ENCODE measurements at regions not wholly inside any gene's neighbourhood (a gene's known extent, or its start where the extent isn't known, plus 50 kb on each side); places are given as distances from the start of the nearest gene placed in this dataset.

DNA sequence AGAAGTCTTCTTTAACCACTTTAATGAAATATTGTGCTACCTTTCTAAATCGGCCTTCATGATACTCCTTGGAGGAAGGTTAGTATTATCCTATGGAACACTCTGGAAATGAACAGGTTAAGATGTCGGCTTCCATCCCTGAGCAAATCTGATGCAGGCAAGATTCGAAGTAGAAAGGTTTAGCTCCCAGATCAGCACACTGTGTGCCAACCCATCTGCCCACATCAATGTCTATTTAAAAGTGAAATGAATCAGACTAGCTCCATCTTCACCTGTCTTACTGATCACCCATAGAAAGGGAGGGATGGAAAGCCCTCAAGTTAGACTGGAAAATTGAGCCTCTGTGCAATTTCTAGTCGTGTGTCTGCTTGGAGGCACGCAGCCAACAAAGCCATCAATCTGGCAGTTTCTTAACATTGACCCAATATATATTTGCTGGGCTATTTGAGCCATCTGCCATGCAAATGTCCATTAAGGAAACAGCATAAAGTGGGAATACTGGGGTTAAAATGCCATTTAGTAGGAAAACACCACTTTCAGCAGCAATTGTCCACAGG is 506.1 kb downstream of the RMST start:
- no peaks in the 10 kb centered on the region for H3K27me3 Mint-ChIP-seq
- TF ChIP-seq, protein P1, sequence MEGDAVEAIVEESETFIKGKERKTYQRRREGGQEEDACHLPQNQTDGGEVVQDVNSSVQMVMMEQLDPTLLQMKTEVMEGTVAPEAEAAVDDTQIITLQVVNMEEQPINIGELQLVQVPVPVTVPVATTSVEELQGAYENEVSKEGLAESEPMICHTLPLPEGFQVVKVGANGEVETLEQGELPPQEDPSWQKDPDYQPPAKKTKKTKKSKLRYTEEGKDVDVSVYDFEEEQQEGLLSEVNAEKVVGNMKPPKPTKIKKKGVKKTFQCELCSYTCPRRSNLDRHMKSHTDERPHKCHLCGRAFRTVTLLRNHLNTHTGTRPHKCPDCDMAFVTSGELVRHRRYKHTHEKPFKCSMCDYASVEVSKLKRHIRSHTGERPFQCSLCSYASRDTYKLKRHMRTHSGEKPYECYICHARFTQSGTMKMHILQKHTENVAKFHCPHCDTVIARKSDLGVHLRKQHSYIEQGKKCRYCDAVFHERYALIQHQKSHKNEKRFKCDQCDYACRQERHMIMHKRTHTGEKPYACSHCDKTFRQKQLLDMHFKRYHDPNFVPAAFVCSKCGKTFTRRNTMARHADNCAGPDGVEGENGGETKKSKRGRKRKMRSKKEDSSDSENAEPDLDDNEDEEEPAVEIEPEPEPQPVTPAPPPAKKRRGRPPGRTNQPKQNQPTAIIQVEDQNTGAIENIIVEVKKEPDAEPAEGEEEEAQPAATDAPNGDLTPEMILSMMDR (IDR thresholded peaks at IDR 0.05; ENCODE audit: unreplicated experiment), result no peak
- no peaks in the 10 kb centered on the region for H3K9me3 Mint-ChIP-seq (ENCODE audit: low read depth)
- H3K27ac Mint-ChIP-seq, result no peak overlapping the region
- no peaks in the 10 kb centered on the region for H3K36me3 Mint-ChIP-seq (ENCODE audit: insufficient read depth)
- H3K4me3 Mint-ChIP-seq (ENCODE audit: low read depth), result no peak overlapping the region
- H3K4me1 Mint-ChIP-seq (ENCODE audit: low read depth), result no peaks in the 10 kb centered on the region
- no peak for DNase-seq (ENCODE audit: low spot score, unreplicated experiment)

DNA sequence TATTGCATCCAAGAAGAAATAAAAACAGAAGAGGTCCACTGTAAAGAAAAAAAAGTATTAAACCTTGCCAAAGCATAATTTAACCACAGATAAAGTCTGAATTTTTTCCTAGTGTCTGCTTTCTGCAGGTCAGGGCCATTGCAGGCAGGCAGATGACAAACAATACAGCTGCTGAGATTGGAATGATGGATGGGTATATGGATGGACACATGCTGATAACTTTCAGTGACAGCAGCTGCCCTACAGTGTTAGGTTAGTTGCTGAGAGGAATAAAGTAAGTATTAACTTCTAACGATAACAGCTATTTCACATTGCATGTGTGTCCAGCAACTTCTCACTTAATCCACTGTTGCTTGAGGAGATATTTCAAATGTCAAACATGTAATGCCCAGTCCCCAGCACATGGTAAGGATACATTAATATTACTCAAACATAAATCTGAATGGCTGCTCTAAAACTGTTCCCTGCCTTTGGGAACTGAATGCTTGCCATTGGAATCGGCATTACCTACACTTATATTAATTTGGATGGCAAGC is 515.3 kb downstream of the RMST start:
- no peak overlapping the region for H3K27ac Mint-ChIP-seq
- H3K4me3 Mint-ChIP-seq (ENCODE audit: low read depth), result no peak overlapping the region
- H3K4me1 Mint-ChIP-seq (ENCODE audit: low read depth), result peaks cover 4% of the 10 kb centered on the region
- TF ChIP-seq, protein P1 (IDR thresholded peaks at IDR 0.05; ENCODE audit: unreplicated experiment), result no peak
- peaks cover 8% of the 10 kb centered on the region for H3K9me3 Mint-ChIP-seq (ENCODE audit: low read depth)
- DNase-seq (ENCODE audit: low spot score, unreplicated experiment), result no peak
- peaks cover 1% of the 10 kb centered on the region for H3K36me3 Mint-ChIP-seq (ENCODE audit: insufficient read depth)
- H3K27me3 Mint-ChIP-seq, result no peaks in the 10 kb centered on the region

DNA sequence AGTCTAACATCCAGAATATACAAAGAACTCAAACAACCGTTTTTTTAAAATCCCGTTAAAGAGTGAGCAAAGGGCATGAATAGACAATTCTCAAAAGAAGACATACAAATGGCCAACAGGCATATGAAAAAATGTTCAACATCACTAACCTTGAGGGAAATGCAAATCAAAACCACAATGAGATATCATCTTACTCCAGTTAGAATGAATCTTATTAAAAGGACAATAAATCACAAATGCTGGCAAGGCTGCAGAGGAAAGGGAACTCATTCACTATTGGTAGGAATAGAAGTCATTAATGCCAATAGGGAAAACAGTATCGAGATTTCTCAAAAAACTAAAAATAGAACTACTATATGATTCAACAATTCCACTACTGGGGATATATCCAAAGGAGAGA is 520.1 kb downstream of the RMST start:
- DNase-seq (ENCODE audit: low spot score, unreplicated experiment), result no peak
- Mint-ChIP-seq H3K27ac (no peak overlapping the region), H3K9me3 (ENCODE audit: low read depth) (peaks cover 8% of the 10 kb centered on the region), H3K27me3 (no peaks in the 10 kb centered on the region), H3K4me1 (ENCODE audit: low read depth) (peaks cover 3% of the 10 kb centered on the region), H3K4me3 (ENCODE audit: low read depth) (no peak overlapping the region), H3K36me3 (ENCODE audit: insufficient read depth) (peaks cover 1% of the 10 kb centered on the region)
- TF ChIP-seq, protein P1 (IDR thresholded peaks at IDR 0.05; ENCODE audit: unreplicated experiment), result no peak

DNA sequence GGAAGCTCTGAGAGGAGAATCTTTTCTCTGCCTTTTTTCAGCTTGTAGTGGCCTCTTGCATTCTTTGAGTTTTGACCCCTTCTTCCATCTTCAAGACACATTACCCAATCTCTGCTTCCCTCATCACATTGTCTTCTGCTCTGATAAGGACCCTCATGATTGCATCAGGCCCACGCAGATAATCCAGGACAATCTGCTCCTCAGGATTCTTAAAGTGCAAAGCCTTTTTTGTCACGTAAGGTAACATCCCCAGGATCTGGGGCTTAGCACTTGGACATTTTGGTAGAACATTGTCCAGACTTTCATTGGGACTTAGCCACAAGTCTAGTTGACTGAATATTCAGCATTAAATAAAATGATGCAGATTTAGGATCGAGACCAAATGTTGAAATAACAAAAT is 521.2 kb downstream of the RMST start:
- no peaks in the 10 kb centered on the region for H3K27me3 Mint-ChIP-seq
- peaks cover 1% of the 10 kb centered on the region for H3K36me3 Mint-ChIP-seq (ENCODE audit: insufficient read depth)
- DNase-seq (ENCODE audit: low spot score, unreplicated experiment), result no peak
- H3K9me3 Mint-ChIP-seq (ENCODE audit: low read depth), result peaks cover 8% of the 10 kb centered on the region
- TF ChIP-seq, protein P1 (IDR thresholded peaks at IDR 0.05; ENCODE audit: unreplicated experiment), result no peak
- no peak overlapping the region for H3K4me3 Mint-ChIP-seq (ENCODE audit: low read depth)
- H3K4me1 Mint-ChIP-seq (ENCODE audit: low read depth), result no peaks in the 10 kb centered on the region
- H3K27ac Mint-ChIP-seq, result no peak overlapping the region

DNA sequence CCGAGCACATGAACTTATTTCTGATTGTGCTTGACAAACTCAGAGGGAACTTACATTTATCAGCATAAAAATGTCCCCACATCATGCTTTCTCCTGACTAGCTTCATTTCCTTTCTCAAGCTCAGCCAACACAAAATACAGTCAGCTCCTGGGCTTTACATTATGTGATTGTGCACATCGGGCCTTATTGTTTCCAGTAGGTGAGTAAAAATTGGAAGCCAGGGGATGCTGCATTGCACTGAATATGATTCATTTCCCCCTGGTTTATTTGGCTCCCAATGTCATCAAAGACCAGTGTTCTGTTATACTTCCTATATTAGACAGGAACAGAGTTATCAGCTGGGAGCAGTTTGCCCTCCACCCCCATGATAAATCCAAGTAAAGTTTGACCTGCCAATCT is 521.8 kb downstream of the RMST start:
- no peak for DNase-seq (ENCODE audit: low spot score, unreplicated experiment)
- Mint-ChIP-seq H3K4me3 (ENCODE audit: low read depth) (no peak overlapping the region), H3K36me3 (ENCODE audit: insufficient read depth) (peaks cover 1% of the 10 kb centered on the region), H3K27ac (no peak overlapping the region), H3K27me3 (no peaks in the 10 kb centered on the region), H3K4me1 (ENCODE audit: low read depth) (no peaks in the 10 kb centered on the region), H3K9me3 (ENCODE audit: low read depth) (peaks cover 8% of the 10 kb centered on the region)
- TF ChIP-seq, protein P1 (IDR thresholded peaks at IDR 0.05; ENCODE audit: unreplicated experiment), result no peak

Measured in progenitor cell of endocrine pancreas (in vitro differentiated cells).